ENCODE measurements at regions not wholly inside any gene's neighbourhood (a gene's known extent, or its start where the extent isn't known, plus 50 kb on each side); places are given as distances from the start of the nearest gene placed in this dataset.

DNA sequence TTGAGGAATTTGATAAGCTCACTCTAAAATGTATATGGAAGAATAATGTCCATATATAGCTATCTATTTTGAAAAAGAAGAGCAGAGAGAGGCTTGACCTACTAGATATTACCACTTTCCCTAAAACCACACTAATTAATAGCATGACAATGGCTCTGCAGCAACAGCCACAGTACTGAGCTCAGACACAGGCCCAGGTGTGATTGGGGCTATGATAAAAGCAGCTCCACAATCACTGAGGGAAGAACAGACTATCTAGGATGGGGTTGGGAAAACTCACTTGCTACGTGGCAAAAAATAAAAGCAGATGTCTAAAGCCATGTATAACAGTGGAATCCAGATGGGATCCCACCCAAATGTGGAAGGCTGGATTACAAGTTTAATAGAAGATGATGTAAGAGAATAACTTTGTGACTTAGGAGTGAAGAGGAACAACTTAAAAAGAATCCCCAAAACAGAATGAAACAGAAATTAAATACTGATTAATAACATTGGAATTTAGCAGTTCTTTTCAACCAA is 80.8 kb upstream of the RAB4A start:
- TF ChIP-seq SP1 (IDR thresholded peaks at IDR 0.05) = no peak
- no peak for TF ChIP-seq SP1 (CRISPR knock-in tag; IDR thresholded peaks at IDR 0.05)
- TF ChIP-seq ZNF713 (CRISPR knock-in tag; IDR thresholded peaks at IDR 0.05) = no peak
- no peak for TF ChIP-seq MEIS1 (CRISPR knock-in tag; IDR thresholded peaks at IDR 0.05; ENCODE audit: borderline replicate concordance)
- TF ChIP-seq KDM1A (CRISPR knock-in tag; IDR thresholded peaks at IDR 0.05) = no peak
- TF ChIP-seq, protein P1, sequence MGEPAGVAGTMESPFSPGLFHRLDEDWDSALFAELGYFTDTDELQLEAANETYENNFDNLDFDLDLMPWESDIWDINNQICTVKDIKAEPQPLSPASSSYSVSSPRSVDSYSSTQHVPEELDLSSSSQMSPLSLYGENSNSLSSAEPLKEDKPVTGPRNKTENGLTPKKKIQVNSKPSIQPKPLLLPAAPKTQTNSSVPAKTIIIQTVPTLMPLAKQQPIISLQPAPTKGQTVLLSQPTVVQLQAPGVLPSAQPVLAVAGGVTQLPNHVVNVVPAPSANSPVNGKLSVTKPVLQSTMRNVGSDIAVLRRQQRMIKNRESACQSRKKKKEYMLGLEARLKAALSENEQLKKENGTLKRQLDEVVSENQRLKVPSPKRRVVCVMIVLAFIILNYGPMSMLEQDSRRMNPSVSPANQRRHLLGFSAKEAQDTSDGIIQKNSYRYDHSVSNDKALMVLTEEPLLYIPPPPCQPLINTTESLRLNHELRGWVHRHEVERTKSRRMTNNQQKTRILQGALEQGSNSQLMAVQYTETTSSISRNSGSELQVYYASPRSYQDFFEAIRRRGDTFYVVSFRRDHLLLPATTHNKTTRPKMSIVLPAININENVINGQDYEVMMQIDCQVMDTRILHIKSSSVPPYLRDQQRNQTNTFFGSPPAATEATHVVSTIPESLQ (CRISPR knock-in tag; conservative IDR thresholded peaks at IDR 0.05) = no peak
- no peak for TF ChIP-seq NR2C2 (CRISPR knock-in tag; IDR thresholded peaks at IDR 0.05; ENCODE audit: borderline replicate concordance)
- no peak for TF ChIP-seq HIVEP1 (CRISPR knock-in tag; IDR thresholded peaks at IDR 0.05)
- no peak for TF ChIP-seq POLR2A (IDR thresholded peaks at IDR 0.05; ENCODE audit: insufficient read depth in 1 of 2, low read depth in 2 of 2, low read length in 2 of 2)
- no peak for TF ChIP-seq MAFK (conservative IDR thresholded peaks at IDR 0.05 in 1 of 2, IDR thresholded peaks at IDR 0.05 in 1 of 2; ENCODE audit: low read length in 2 of 2)
- TF ChIP-seq, protein P2, sequence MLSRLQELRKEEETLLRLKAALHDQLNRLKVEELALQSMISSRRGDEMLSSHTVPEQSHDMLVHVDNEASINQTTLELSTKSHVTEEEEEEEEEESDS (CRISPR knock-in tag; IDR thresholded peaks at IDR 0.05; ENCODE audit: borderline replicate concordance) = no peak
- TF ChIP-seq ZSCAN29 (CRISPR knock-in tag; conservative IDR thresholded peaks at IDR 0.05) = no peak
- TF ChIP-seq CHD2 (IDR thresholded peaks at IDR 0.05; ENCODE audit: low read depth, low read length) = no peak

All from HepG2 (cell line).